ENCODE measurements at regions not wholly inside any gene's neighbourhood (a gene's known extent, or its start where the extent isn't known, plus 50 kb on each side); places are given as distances from the start of the nearest gene placed in this dataset.
A peak's percentile ranks its signal among the peaks of the same experiment; 100 is the strongest.

DNA sequence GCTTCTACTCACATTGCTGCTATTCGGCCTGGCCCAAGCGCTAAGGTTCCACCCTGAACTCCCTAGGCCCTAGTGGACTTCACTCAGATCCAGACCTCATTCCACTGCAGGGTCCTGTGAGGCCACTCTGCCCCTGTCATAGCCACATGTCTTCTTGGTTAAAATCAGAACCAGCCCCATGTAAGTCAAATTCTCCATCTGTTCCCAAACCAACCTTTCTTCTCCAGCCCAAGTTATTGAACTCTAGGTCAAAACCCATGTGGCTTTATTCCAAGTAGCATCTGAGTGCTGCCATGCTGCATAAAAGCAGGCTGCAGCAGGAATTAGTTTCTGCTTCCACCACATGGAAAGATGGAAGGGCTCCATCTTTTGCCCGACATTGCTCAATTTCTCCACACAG is 281.2 kb downstream of the SNX13 start:
- DNase-seq: no peak
- H3K4me3 ChIP-seq: no peak overlapping the region
- no peak for TF ChIP-seq POLR2A (IDR thresholded peaks at IDR 0.05)
- TF ChIP-seq, protein P1, sequence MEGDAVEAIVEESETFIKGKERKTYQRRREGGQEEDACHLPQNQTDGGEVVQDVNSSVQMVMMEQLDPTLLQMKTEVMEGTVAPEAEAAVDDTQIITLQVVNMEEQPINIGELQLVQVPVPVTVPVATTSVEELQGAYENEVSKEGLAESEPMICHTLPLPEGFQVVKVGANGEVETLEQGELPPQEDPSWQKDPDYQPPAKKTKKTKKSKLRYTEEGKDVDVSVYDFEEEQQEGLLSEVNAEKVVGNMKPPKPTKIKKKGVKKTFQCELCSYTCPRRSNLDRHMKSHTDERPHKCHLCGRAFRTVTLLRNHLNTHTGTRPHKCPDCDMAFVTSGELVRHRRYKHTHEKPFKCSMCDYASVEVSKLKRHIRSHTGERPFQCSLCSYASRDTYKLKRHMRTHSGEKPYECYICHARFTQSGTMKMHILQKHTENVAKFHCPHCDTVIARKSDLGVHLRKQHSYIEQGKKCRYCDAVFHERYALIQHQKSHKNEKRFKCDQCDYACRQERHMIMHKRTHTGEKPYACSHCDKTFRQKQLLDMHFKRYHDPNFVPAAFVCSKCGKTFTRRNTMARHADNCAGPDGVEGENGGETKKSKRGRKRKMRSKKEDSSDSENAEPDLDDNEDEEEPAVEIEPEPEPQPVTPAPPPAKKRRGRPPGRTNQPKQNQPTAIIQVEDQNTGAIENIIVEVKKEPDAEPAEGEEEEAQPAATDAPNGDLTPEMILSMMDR (IDR thresholded peaks at IDR 0.05): no peak
- no peaks in the 10 kb centered on the region for H3K9me3 ChIP-seq
- no peaks in the 10 kb centered on the region for H3K27me3 ChIP-seq
- intact Hi-C loops (cut with DNase I; ENCODE audit: low total_unique reads): no loop called here
- H3K4me1 ChIP-seq: no peaks in the 10 kb centered on the region
- no peak overlapping the region for H3K27ac ChIP-seq
- H3K36me3 ChIP-seq: no peaks in the 10 kb centered on the region

DNA sequence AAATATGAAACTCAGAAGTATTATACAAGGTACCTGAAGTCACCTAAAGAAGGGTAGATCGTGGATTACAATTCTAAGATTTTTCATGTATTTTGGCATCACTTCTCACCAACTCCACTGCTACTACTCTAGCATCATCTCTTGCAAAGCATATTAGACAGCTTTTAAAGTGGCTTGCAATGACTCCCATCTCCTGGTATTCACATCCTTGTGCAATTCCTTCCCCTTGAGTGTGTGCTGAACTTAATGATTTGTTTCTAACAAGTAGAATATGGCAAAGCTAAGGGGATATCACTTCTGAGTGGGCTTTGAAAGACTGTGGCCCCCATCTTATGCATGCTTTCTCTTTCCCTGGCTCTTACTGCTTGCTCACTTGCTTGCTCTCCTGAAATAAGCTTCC is 280.2 kb downstream of the SNX13 start:
- Histone ChIP-seq H3K27me3 (no peaks in the 10 kb centered on the region), H3K4me1 (no peaks in the 10 kb centered on the region), H3K4me3 (no peak overlapping the region), H3K27ac (no peak overlapping the region), H3K36me3 (no peaks in the 10 kb centered on the region), H3K9me3 (no peaks in the 10 kb centered on the region)
- intact Hi-C loops (cut with DNase I; ENCODE audit: low total_unique reads): no loop called here
- no peak for DNase-seq
- TF ChIP-seq POLR2A (IDR thresholded peaks at IDR 0.05): no peak
- TF ChIP-seq, protein P1 (IDR thresholded peaks at IDR 0.05): no peak

DNA sequence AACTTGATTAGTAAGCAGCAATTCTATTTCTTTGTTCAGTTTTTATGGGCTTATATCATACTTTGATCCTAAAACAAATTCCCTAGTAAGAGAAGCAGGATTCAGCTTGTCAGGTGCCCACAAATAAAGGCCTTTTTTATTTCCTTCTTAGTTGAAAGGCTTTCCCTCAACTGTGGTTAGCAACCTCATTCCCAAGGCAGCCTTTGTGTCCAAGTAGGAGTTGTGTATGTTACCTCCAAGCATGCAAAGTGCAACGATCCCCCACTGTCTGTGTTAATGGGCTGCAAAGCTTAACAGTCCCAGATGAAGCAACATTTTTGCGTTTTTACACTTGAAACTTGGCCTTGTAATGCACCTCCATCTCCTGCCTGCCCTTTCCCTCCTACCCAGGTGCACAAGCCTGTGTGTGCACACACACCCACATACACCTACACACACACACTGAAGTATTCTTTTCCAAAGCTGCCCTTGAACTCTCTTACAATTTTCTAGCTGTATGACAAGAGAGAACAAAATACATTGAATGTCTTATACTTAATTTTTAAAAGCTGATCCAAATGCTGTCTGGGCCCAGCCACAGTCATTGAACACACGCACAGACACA is 278.2 kb downstream of the SNX13 start:
- Histone ChIP-seq H3K9me3 (no peaks in the 10 kb centered on the region), H3K27me3 (no peaks in the 10 kb centered on the region), H3K4me1 (no peaks in the 10 kb centered on the region), H3K4me3 (no peak overlapping the region), H3K27ac (peak overlapping the region; percentile 12 to 53), H3K36me3 (no peaks in the 10 kb centered on the region)
- no peak for DNase-seq
- intact Hi-C loops (cut with DNase I; ENCODE audit: low total_unique reads): no loop called here
- no peak for TF ChIP-seq POLR2A (IDR thresholded peaks at IDR 0.05)
- TF ChIP-seq, protein P1 (IDR thresholded peaks at IDR 0.05): no peak

DNA sequence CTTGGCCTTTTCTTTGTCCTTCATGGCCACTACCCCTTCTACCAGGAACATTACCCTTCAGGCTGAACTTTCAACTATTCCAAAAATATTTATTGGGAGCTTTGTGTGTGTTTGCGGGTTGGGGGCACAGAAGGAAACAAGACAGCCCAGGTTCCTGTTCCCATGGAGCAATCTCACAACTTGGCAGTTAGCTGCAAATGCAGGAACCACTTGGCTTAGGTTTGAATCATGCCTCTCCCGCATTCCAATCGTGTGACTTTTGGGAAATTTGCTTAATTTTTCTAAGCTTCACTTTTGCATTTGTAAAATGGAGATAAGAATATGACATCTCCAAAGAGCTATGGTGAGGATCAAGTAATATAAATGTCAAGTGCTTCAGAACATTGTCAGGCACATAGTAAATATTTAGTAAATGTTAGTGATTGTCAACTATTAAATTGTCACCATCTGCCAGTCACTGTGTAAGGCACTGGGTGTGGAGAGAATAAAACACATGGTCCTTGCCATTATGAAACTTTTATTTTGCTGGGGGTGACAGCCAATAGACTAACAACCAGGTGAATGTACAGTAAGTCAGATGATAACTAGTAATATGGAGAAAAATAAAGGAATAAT is 277.1 kb downstream of the SNX13 start:
- Histone ChIP-seq H3K27ac (peak overlapping the region; percentile 53 to 77), H3K4me3 (no peak overlapping the region), H3K9me3 (no peaks in the 10 kb centered on the region), H3K4me1 (no peaks in the 10 kb centered on the region), H3K36me3 (no peaks in the 10 kb centered on the region), H3K27me3 (no peaks in the 10 kb centered on the region)
- intact Hi-C loops (cut with DNase I; ENCODE audit: low total_unique reads): no loop called here
- no peak for TF ChIP-seq POLR2A (IDR thresholded peaks at IDR 0.05)
- TF ChIP-seq, protein P1 (IDR thresholded peaks at IDR 0.05): no peak
- peak in 1 of 2 donors; percentile 35 for DNase-seq

DNA sequence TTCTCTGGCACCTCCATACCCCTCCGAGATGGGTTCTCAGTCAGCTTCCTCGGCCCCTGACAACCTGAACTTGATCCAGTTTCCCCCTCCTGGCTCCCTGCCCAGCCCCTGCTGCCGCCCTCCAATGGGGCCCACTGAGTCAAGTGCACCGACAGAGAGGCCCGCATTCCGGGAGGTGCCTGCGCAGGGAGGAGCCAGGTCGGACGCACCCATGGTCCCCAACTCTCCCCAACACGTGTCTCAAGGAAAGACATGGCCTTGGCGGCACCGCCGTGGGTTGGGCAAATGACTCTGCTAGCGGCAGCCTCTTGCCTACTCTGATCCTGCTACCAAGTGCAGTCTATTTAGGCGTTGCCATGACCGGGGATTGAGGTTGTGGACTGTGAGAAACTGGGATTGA is 275.3 kb downstream of the SNX13 start:
- Histone ChIP-seq H3K4me3 (no peak overlapping the region), H3K27ac (no peak overlapping the region), H3K36me3 (no peaks in the 10 kb centered on the region), H3K4me1 (no peaks in the 10 kb centered on the region), H3K27me3 (no peaks in the 10 kb centered on the region), H3K9me3 (no peaks in the 10 kb centered on the region)
- intact Hi-C loops (cut with DNase I; ENCODE audit: low total_unique reads): no loop called here
- DNase-seq: no peak
- no peak for TF ChIP-seq POLR2A (IDR thresholded peaks at IDR 0.05)
- TF ChIP-seq, protein P1 (IDR thresholded peaks at IDR 0.05): no peak
